Erythroblast (primary cell): ENCODE measurements at regions not wholly inside any gene's neighbourhood (a gene's known extent, or its start where the extent isn't known, plus 50 kb on each side); places are given as distances from the start of the nearest gene placed in this dataset.

ENCODE experiments used
- GATA1 ChIP-seq: IDR thresholded peaks from 2 replicates; pipeline ENCODE4 v1.6.1; 2011; ENCODE audit warnings: low read depth, mild to moderate bottlenecking, control low read depth, low read length, moderate library complexity
- POLR2A ChIP-seq: IDR thresholded peaks from 2 replicates; pipeline ENCODE4 v1.6.1; 2011; ENCODE audit warnings: mild to moderate bottlenecking, low read length

DNA sequence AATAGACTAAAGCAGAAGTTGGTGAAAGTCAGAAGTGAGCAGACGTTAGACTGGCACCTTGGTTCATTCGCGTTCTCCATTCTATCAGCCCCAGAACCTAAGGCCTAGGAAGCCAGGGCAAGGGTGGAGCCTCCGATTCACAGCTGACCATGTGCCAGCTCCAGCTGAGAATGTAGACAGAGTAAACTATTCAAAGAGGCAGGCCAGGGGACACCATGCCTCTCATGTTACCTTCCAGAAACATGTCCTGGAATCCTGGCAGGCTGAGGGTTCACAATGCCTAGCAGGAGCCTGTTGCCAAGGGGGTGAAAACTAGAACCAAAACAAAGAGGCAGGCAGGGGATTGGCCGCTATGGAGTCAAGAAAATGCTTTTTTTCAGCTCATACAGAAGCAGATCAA, 224.4 kb upstream of the POU2AF2 start:
- TF ChIP-seq POLR2A (no peak), GATA1 (no peak)
